CD4-positive, CD25-positive, alpha-beta regulatory T cell (primary cell): ENCODE measurements at regions not wholly inside any gene's neighbourhood (a gene's known extent, or its start where the extent isn't known, plus 50 kb on each side); places are given as distances from the start of the nearest gene placed in this dataset.

Experiments used
- ATAC-seq, 2 donors: fragments of 150-1000 bp; cut with Tn5 transposase; one replicate each; pipeline ENCODE4 v1.10.0; 2021; ENCODE audit warnings: low read depth in 2 of 2, moderate number of reproducible peaks in 2 of 2, moderate library complexity in 1 of 2
- DNase-seq, 3 donors: peaks; one replicate each; pipeline versions ENCODE4 v3.0.0 to v3.0.0-alpha.2; 2012 to 2022; ENCODE audit warnings: mixed read lengths in 1 of 3
- H3K27ac ChIP-seq: one replicate; pipeline ENCODE4 v1.7.0; 2013; ENCODE audit warnings: mild to moderate bottlenecking, low read length; ENCODE audit not compliant: insufficient read depth, poor library complexity, severe bottlenecking
- H3K27me3 ChIP-seq: one replicate; pipeline ENCODE4 v1.7.0; 2013; ENCODE audit warnings: low read length; ENCODE audit not compliant: control insufficient read depth, insufficient read depth
- H3K36me3 ChIP-seq: one replicate; pipeline ENCODE4 v1.7.0; 2013; ENCODE audit warnings: mild to moderate bottlenecking, low read length, moderate library complexity; ENCODE audit not compliant: control insufficient read depth, insufficient read depth
- H3K4me1 ChIP-seq: 2 replicates; pipeline ENCODE4 v1.7.0; 2013; ENCODE audit warnings: mild to moderate bottlenecking, low read length; ENCODE audit not compliant: insufficient read depth, control insufficient read depth, poor library complexity, severe bottlenecking
- H3K4me3 ChIP-seq: one replicate; pipeline ENCODE4 v1.7.0; 2013; ENCODE audit warnings: low read depth, mild to moderate bottlenecking, low read length, moderate library complexity
- H3K9me3 ChIP-seq, 2 experiments: 1 replicate in 1 of 2; 2 replicates in 1 of 2; pipeline ENCODE4 v1.7.0; 2013; ENCODE audit warnings: low read length in 2 of 2, mild to moderate bottlenecking in 1 of 2, moderate library complexity in 1 of 2; ENCODE audit not compliant: control insufficient read depth in 2 of 2
- H3K27ac Mint-ChIP-seq, 3 donors: one replicate each; pipeline ENCODE4 v1.8.0; 2020 to 2022; ENCODE audit warnings: mild to moderate bottlenecking in 3 of 3, mixed read lengths in 3 of 3, moderate library complexity in 2 of 3
- H3K27me3 Mint-ChIP-seq: one replicate; pipeline ENCODE4 v1.8.0; 2022; ENCODE audit warnings: mild to moderate bottlenecking, mixed read lengths
- H3K36me3 Mint-ChIP-seq: one replicate; pipeline ENCODE4 v1.8.0; 2020; ENCODE audit warnings: mixed read lengths
- H3K4me1 Mint-ChIP-seq, 4 donors: one replicate each; pipeline ENCODE4 v1.8.0; 2020 to 2022; ENCODE audit warnings: mixed read lengths in 4 of 4, mild to moderate bottlenecking in 1 of 4
- H3K4me3 Mint-ChIP-seq, 4 donors: one replicate each; pipeline ENCODE4 v1.8.0; 2020 to 2022; ENCODE audit warnings: mild to moderate bottlenecking in 4 of 4, mixed read lengths in 4 of 4, moderate library complexity in 3 of 4
- H3K9me3 Mint-ChIP-seq, 7 donors: one replicate each; pipeline ENCODE4 v1.8.0; 2020 to 2022; ENCODE audit warnings: mixed read lengths in 7 of 7, mild to moderate bottlenecking in 3 of 7, moderate library complexity in 2 of 7

- Histone ChIP-seq H3K27ac (no peak overlapping the region), H3K27me3 (no peaks in the 10 kb centered on the region), H3K36me3 (no peaks in the 10 kb centered on the region), H3K9me3 (peaks cover 0 to 6% of the 10 kb centered on the region in 2 experiments), H3K4me3 (no peak overlapping the region), H3K4me1 (peaks cover 3% of the 10 kb centered on the region)
- Mint-ChIP-seq H3K27ac (no peak overlapping the region), H3K36me3 (peaks cover 3% of the 10 kb centered on the region), H3K4me1 (peaks cover 0 to 9% (median 3%) of the 10 kb centered on the region in 4 donors), H3K4me3 (no peak overlapping the region), H3K27me3 (peaks cover 12% of the 10 kb centered on the region), H3K9me3 (peaks cover 1 to 6% (median 4%) of the 10 kb centered on the region in 7 donors)
- no peak for ATAC-seq
- DNase-seq = no peak
Measured at GRCh38 chr14:97827746-97828145, 1030.6 kb downstream of the VRK1 start.

GRCh38 chr14:97832776-97833175 is 1035.6 kb downstream of the VRK1 start:
- Histone ChIP-seq H3K27ac (no peak overlapping the region), H3K27me3 (no peaks in the 10 kb centered on the region)
- H3K27me3 Mint-ChIP-seq = peaks cover 16% of the 10 kb centered on the region

GRCh38 chr14:97838986-97839385 is 1041.8 kb downstream of the VRK1 start:
- Mint-ChIP-seq H3K4me3 (no peak overlapping the region), H3K9me3 (peaks cover 0 to 1% (median 0%) of the 10 kb centered on the region in 7 donors), H3K36me3 (no peaks in the 10 kb centered on the region), H3K27me3 (peaks cover 22% of the 10 kb centered on the region), H3K27ac (no peak overlapping the region), H3K4me1 (peaks cover 0 to 6% (median 3%) of the 10 kb centered on the region in 4 donors)
- Histone ChIP-seq H3K4me1 (no peaks in the 10 kb centered on the region), H3K9me3 (no peaks in the 10 kb centered on the region), H3K4me3 (no peak overlapping the region), H3K36me3 (no peaks in the 10 kb centered on the region), H3K27ac (no peak overlapping the region), H3K27me3 (no peaks in the 10 kb centered on the region)
- DNase-seq (no peak), ATAC-seq (no peak)

More at GRCh38 chr14:97832776-97833175, 1035.6 kb downstream of the VRK1 start:
- Histone ChIP-seq H3K9me3 (no peaks in the 10 kb centered on the region), H3K4me1 (no peaks in the 10 kb centered on the region), H3K36me3 (no peaks in the 10 kb centered on the region), H3K4me3 (no peak overlapping the region)
- no peak for ATAC-seq
- peaks cover 0 to 5% (median under 1%) of the 10 kb centered on the region in 4 donors for H3K4me1 Mint-ChIP-seq
- no peaks in the 10 kb centered on the region for H3K36me3 Mint-ChIP-seq
- H3K27ac Mint-ChIP-seq = no peak overlapping the region
- H3K9me3 Mint-ChIP-seq = peaks cover 0 to 2% (median 0%) of the 10 kb centered on the region in 7 donors
- no peak for DNase-seq
- H3K4me3 Mint-ChIP-seq = no peak overlapping the region

GRCh38 chr14:97840159-97840558 is 1043.0 kb downstream of the VRK1 start:
- Histone ChIP-seq H3K27ac (no peak overlapping the region), H3K27me3 (no peaks in the 10 kb centered on the region), H3K36me3 (no peaks in the 10 kb centered on the region), H3K4me3 (no peak overlapping the region), H3K9me3 (no peaks in the 10 kb centered on the region), H3K4me1 (no peaks in the 10 kb centered on the region)
- Mint-ChIP-seq H3K27ac (peak overlapping the region in 1 of 3 donors; percentile 31), H3K27me3 (peaks cover 22% of the 10 kb centered on the region), H3K4me1 (peaks cover 0 to 4% (median 2%) of the 10 kb centered on the region in 4 donors), H3K9me3 (peaks cover 0 to 1% (median 0%) of the 10 kb centered on the region in 7 donors), H3K4me3 (no peak overlapping the region), H3K36me3 (no peaks in the 10 kb centered on the region)
- ATAC-seq (no peak), DNase-seq (no peak)

GRCh38 chr14:97841762-97842161 is 1044.6 kb downstream of the VRK1 start:
- Mint-ChIP-seq H3K36me3 (no peaks in the 10 kb centered on the region), H3K9me3 (peaks cover 0 to 1% (median 0%) of the 10 kb centered on the region in 7 donors), H3K27me3 (peaks cover 16% of the 10 kb centered on the region), H3K4me3 (no peak overlapping the region), H3K4me1 (peaks cover 0 to 4% (median 2%) of the 10 kb centered on the region in 4 donors), H3K27ac (no peak overlapping the region)
- no peaks in the 10 kb centered on the region for H3K9me3 ChIP-seq
- DNase-seq (no peak), ATAC-seq (no peak)
- no peaks in the 10 kb centered on the region for H3K36me3 ChIP-seq
- H3K27me3 ChIP-seq = no peaks in the 10 kb centered on the region
- H3K4me1 ChIP-seq = no peaks in the 10 kb centered on the region
- H3K27ac ChIP-seq = no peak overlapping the region
- no peak overlapping the region for H3K4me3 ChIP-seq

GRCh38 chr14:97843066-97843465 is 1045.9 kb downstream of the VRK1 start:
- no peaks in the 10 kb centered on the region for H3K4me1 ChIP-seq
- no peaks in the 10 kb centered on the region for H3K36me3 ChIP-seq
- no peak overlapping the region for H3K4me3 ChIP-seq
- peak overlapping the region in 2 of 3 donors; percentile 16 to 46 for H3K27ac Mint-ChIP-seq
- ATAC-seq (no peak), DNase-seq (no peak)
- H3K4me1 Mint-ChIP-seq = peaks cover 0 to 4% (median 2%) of the 10 kb centered on the region in 4 donors
- H3K27me3 Mint-ChIP-seq = peaks cover 10% of the 10 kb centered on the region
- no peak overlapping the region for H3K27ac ChIP-seq
- no peaks in the 10 kb centered on the region for H3K27me3 ChIP-seq
- H3K36me3 Mint-ChIP-seq = no peaks in the 10 kb centered on the region
- no peaks in the 10 kb centered on the region for H3K9me3 Mint-ChIP-seq
- H3K9me3 ChIP-seq = no peaks in the 10 kb centered on the region
- no peak overlapping the region for H3K4me3 Mint-ChIP-seq

- H3K4me3 Mint-ChIP-seq = no peak overlapping the region
- ATAC-seq = no peak
- no peaks in the 10 kb centered on the region for H3K4me1 ChIP-seq
Measured at GRCh38 chr14:97844042-97844441, 1046.9 kb downstream of the VRK1 start.

GRCh38 chr14:97846156-97846555 is 1049.0 kb downstream of the VRK1 start:
- Histone ChIP-seq H3K27ac (no peak overlapping the region), H3K27me3 (no peaks in the 10 kb centered on the region), H3K9me3 (no peaks in the 10 kb centered on the region), H3K36me3 (no peaks in the 10 kb centered on the region), H3K4me1 (no peaks in the 10 kb centered on the region), H3K4me3 (no peak overlapping the region)
- Mint-ChIP-seq H3K27me3 (peaks cover 13% of the 10 kb centered on the region), H3K36me3 (no peaks in the 10 kb centered on the region), H3K9me3 (no peaks in the 10 kb centered on the region), H3K4me3 (no peak overlapping the region), H3K4me1 (peaks cover 0 to 4% (median 2%) of the 10 kb centered on the region in 4 donors), H3K27ac (no peak overlapping the region)
- no peak for ATAC-seq
- no peak for DNase-seq

More at GRCh38 chr14:97844042-97844441, 1046.9 kb downstream of the VRK1 start:
- no peak overlapping the region for H3K27ac Mint-ChIP-seq
- H3K36me3 Mint-ChIP-seq = no peaks in the 10 kb centered on the region
- no peak overlapping the region for H3K27ac ChIP-seq
- H3K9me3 ChIP-seq = no peaks in the 10 kb centered on the region
- DNase-seq = no peak
- no peaks in the 10 kb centered on the region for H3K36me3 ChIP-seq
- peaks cover 0 to 4% (median 2%) of the 10 kb centered on the region in 4 donors for H3K4me1 Mint-ChIP-seq
- no peaks in the 10 kb centered on the region for H3K9me3 Mint-ChIP-seq
- H3K27me3 ChIP-seq = no peaks in the 10 kb centered on the region
- no peak overlapping the region for H3K4me3 ChIP-seq
- peaks cover 7% of the 10 kb centered on the region for H3K27me3 Mint-ChIP-seq
